H54 (cell line): ENCODE measurements at regions not wholly inside any gene's neighbourhood (a gene's known extent, or its start where the extent isn't known, plus 50 kb on each side); places are given as distances from the start of the nearest gene placed in this dataset.
"Not testable (repeated sequence)": the region's sequence is repeated elsewhere in the genome, so short reads cannot be mapped to it uniquely, and the experiment has no call there.

Source experiments
- DNase-seq: peaks from one replicate; pipeline ENCODE4 v3.0.0; 2011; ENCODE audit warnings: low spot score, mixed read lengths; ENCODE audit not compliant: insufficient read length
- FAIRE-seq: peaks from 3 replicates; lab custom pipeline; 2011; peaks lifted over from hg19 to GRCh38; lab: Jason Lieb, UNC
- POLR2A ChIP-seq: IDR thresholded peaks from 2 replicates; pipeline ENCODE4 v1.6.1; 2011; ENCODE audit warnings: low read depth, mild to moderate bottlenecking, low read length

- FAIRE-seq (no peak), DNase-seq (no peak)
- TF ChIP-seq POLR2A: no peak
Measured at GRCh38 chr21:34004974-34005373, 68.4 kb upstream of the MRPS6 start.

- TF ChIP-seq POLR2A: no peak
- no peak for FAIRE-seq
- DNase-seq: no peak
Measured at GRCh38 chr21:34004013-34004938, 69.1 kb upstream of the MRPS6 start.

- FAIRE-seq (no peak), DNase-seq (no peak)
Measured at GRCh38 chr21:34003428-34003827, 70.0 kb upstream of the MRPS6 start.

GRCh38 chr21:34000375-34000774, 73.0 kb upstream of the MRPS6 start:
- no peak for TF ChIP-seq POLR2A
- FAIRE-seq (no peak), DNase-seq (no peak)

More at GRCh38 chr21:34003428-34003827, 70.0 kb upstream of the MRPS6 start:
- no peak for TF ChIP-seq POLR2A

DNA sequence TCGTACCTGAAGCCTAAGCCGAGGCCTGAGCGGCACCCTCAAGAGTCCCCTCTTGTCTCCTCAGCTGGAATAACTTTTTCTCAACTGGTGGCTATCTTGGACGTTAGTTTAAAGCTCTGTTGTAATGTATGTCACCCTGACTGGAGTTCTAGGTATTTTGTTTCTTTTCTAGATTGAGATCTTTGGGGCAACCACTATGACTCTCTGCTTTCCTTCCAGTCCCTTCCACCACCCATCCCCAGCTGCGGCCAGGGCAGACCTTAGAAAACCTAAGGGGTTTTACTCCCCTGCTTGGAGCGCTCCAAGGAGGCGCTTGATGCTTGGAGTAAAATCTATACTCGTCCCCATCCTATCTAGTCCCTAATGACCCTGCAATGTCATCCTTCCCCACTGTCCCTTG, 74.6 kb upstream of the MRPS6 start:
- DNase-seq (no peak), FAIRE-seq (no peak)
- no peak for TF ChIP-seq POLR2A

DNA sequence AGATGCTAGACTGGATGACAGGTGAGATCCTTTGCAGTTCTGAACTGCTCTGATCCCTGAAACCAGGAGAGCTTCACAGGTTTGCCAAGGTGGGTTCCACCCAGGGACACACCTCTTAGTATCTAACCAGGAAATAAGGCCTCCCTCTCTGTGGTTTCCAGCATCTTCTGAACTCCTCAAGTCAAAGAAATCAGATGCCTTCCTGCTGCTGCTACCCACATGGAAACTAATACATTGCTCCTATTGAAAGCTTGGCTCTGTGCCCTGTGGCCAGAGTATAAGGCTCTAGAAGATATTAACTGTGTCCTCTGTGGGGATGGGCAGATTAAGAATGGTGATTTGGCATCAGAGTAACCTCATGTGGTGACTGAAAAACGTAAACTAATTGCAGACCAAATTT, 75.0 kb upstream of the MRPS6 start:
- no peak for TF ChIP-seq POLR2A
- FAIRE-seq (no peak), DNase-seq (no peak)

DNA sequence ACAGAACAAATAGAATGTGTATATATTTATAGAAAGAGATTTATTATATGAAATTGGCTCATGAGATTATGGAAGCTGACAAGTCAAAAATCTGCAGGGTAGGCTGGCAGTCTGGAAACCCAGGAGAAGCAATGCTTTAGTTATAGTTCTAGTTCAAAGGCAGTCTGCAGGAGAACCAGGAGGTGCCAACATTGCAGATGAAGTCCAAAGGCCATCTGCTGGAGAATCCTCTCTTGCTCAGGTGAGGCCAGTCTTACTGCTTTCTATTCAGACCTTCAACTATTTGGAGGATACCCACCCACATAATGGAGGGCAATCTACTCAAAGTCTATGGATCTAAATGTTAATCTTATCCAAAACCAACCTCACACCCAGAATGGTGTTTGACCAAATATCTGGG, 75.9 kb upstream of the MRPS6 start:
- TF ChIP-seq POLR2A: no peak
- FAIRE-seq (no peak), DNase-seq (no peak)

DNA sequence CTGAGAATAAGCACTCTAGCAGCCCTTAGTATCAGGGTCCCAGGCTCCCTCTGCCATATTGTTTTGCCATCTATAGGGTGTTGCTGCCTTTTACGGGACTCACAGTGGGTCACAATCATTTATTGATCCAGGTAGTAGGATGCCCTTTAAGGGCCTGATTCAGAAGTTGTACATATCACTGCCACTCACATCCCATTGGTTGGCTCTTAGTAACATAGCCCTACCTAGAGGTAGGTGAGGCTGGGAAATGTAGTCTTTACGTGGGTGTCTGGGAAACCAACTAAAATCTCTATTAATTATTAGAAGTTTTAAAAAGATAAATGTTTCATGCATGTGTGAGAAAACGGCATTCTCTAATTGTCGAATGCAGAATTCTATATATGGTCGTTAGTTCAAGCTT, 78.8 kb upstream of the ATP5PO start:
- FAIRE-seq: no peak
- no peak for DNase-seq
- no peak for TF ChIP-seq POLR2A

DNA sequence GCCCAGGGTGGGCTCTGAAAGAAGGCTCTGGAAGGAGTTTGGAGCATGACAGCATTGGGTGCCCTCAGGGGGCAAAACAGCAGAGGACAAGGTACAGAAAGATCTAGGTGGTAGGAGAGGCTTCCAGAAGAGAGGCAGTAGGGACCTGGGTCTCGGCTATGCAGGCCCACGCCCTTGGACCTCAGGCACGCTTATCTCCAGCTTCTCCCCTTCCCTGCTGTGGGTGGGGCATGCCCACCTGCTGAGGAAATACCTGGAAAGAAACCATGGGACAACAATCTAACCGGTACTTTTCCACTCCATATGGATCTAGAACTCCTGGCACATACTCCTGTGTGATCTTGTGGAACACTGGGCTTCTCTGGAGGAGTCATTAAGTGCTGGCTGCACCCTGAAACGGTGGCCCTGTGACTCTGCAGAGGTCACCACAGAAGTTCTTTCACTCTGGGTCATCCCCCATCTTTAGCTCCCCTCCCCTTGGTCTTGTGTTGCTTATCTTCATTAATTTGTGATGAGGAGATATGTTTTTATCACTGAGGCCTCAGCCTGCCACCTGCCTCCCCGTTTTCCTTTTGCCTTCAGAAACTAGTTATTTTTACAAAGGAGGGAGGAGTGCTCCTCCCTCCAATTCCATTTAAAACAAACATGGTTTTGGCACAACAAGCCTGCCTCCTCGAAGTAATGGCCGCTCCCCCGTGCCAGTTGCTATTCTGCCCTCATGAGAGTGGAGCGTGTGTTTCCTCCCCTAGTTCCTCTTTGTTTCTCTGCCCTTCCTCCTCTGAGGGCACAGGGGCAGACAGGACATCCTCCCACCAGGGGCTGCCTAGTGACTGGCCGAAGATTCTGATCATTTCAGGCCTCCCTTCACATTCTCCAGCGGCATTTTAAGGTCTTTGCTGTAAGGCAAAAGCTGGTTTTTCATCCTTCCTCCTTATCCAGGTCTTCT, 78.0 kb upstream of the ATP5PO start:
- FAIRE-seq (no peak), DNase-seq (no peak)
- TF ChIP-seq POLR2A: no peak

- DNase-seq, FAIRE-seq: not testable (repeated sequence)
Measured at GRCh38 chr21:33992412-33992811, 76.8 kb upstream of the ATP5PO start.

DNA sequence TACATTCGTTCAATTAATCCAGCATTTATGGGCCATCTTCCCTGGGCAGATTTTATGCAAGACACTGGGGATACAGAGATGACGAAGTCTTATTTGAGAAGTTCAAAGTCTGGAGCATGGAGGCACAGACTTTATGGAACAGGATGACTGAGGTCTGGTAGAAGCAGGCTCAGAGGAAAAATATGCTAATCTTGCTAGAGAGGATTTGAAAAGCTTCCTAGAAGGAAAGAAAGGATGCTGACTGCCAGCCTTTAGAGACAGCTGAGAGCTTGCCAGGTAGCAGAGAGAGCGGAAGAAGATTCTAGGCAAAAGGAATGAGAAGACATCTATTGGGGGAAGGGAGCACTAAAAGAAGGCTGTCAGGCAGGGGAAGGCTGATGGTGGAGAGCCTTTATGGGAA, 75.5 kb upstream of the ATP5PO start:
- no peak for TF ChIP-seq POLR2A
- FAIRE-seq (no peak), DNase-seq (no peak)

- no peak for FAIRE-seq
Measured at GRCh38 chr21:33989440-33989839, 73.8 kb upstream of the ATP5PO start.

DNA sequence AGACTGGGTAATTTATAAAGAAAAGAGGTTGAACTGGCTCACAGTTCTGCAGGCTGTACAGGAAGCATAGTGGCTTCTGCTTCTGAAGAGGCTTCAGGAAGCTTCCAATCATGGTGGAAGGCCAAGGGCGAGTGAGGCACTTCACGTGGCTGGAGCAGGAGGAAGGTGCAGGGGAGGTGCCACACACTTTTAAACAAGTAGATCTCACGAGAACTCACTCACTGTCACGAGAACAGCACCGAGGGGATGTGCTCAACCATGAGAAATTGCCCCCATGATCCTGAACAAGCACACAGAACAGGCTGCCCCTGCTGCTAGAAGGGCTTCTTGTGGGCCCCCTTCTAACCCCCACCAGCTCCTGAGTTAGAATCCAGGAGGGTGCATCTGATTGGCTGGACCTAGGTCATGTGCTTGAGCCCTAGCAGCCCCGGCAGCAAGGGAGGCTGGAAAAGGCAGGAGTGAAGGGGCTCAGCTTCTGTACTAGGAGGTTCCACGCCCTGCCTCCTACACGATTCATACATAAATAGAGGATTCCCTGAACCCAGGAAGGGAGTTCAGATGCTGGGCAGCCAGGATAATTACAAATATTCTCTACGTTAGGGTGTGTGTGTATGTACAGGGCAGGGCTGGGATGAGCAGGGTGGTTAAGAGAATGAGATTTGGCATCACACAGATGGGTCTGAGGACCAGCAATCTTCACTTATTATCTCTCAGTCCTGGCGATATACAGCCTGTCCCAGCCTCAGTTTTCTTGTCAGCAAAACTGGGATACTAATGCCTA, 72.8 kb upstream of the ATP5PO start:
- no peak for TF ChIP-seq POLR2A
- FAIRE-seq: no peak

More at GRCh38 chr21:33989440-33989839, 73.8 kb upstream of the ATP5PO start:
- no peak for DNase-seq
- no peak for TF ChIP-seq POLR2A

More for the DNA sequence above, 72.8 kb upstream of the ATP5PO start:
- no peak for DNase-seq
